MCF 10A (cell line): ENCODE measurements at regions not wholly inside any gene's neighbourhood (a gene's known extent, or its start where the extent isn't known, plus 50 kb on each side); places are given as distances from the start of the nearest gene placed in this dataset.

ENCODE experiments used
- BruUV-seq: library from RNA; stranded (reverse); fragments of 400-500 nt; replicated peaks from 2 replicates; lab custom pipeline; 2021; lab: Mats Ljungman, UMichigan
- CTCF ChIA-PET: fragments of 300-600 bp; sonication (Branson Sonifier 250); formaldehyde crosslinking; extraction: SDS; loops from one replicate; lab custom pipeline; 2021; ENCODE audit warnings: antibody characterized with exemption, inconsistent platforms; lab: Yijun Ruan, JAX
- POLR2A ChIA-PET: fragments of 300-600, 350-650 bp; sonication (Branson Sonifier 250); formaldehyde crosslinking; extraction: SDS; loops from one replicate; lab custom pipeline; 2020; ENCODE audit warnings: antibody characterized with exemption, inconsistent platforms; lab: Yijun Ruan, JAX
- DNase-seq: peaks from one replicate; pipeline ENCODE4 v3.0.0-alpha.2; 2018; ENCODE audit not compliant: unreplicated experiment
- H3K27ac Mint-ChIP-seq: one replicate; pipeline ENCODE4 v1.8.0; 2022; ENCODE audit warnings: mild to moderate bottlenecking, low read depth, mixed read lengths; ENCODE audit not compliant: unreplicated experiment
- H3K27me3 Mint-ChIP-seq: one replicate; pipeline ENCODE4 v1.8.0; 2022; ENCODE audit warnings: mixed read lengths; ENCODE audit not compliant: insufficient read depth, unreplicated experiment
- H3K36me3 Mint-ChIP-seq: one replicate; pipeline ENCODE4 v1.8.0; 2022; ENCODE audit warnings: mild to moderate bottlenecking, moderate library complexity, mixed read lengths; ENCODE audit not compliant: insufficient read depth, unreplicated experiment
- H3K4me1 Mint-ChIP-seq: one replicate; pipeline ENCODE4 v1.8.0; 2022; ENCODE audit warnings: mixed read lengths; ENCODE audit not compliant: insufficient read depth, unreplicated experiment
- H3K4me3 Mint-ChIP-seq: one replicate; pipeline ENCODE4 v1.8.0; 2022; ENCODE audit warnings: mild to moderate bottlenecking, moderate library complexity, mixed read lengths; ENCODE audit not compliant: unreplicated experiment
- H3K9me3 Mint-ChIP-seq: one replicate; pipeline ENCODE4 v1.8.0; 2022; ENCODE audit warnings: mixed read lengths; ENCODE audit not compliant: unreplicated experiment
- CTCF ChIP-seq: fragments of 200-600 bp; IDR thresholded peaks from one replicate; pipeline ENCODE4 v1.8.0; 2022; ENCODE audit warnings: antibody characterized with exemption, mild to moderate bottlenecking; ENCODE audit not compliant: unreplicated experiment
- intact Hi-C: fragments of 100-400 bp; cut with micrococcal nuclease; formaldehyde crosslinking; loops from 2 replicates; pipeline ENCODE4 v1.14.1; 2022

- H3K36me3 Mint-ChIP-seq = no peaks in the 10 kb centered on the region
- no peaks in the 10 kb centered on the region for H3K4me1 Mint-ChIP-seq
- ChIA-PET POLR2A (interaction anchor here (0.5 to 5.1 kb wide), 44 partner anchors 7 to 1086 kb away, joined by 3 to 129 read pairs (median 3); partner anchors contain the start of gene PIK3R1), CTCF (interaction anchor here (0.6 to 3.7 kb wide), 37 partner anchors 11 to 1597 kb away, joined by 3 to 18 read pairs (median 3); partner anchors contain the start of gene PIK3R1)
- no peak overlapping the region for H3K4me3 Mint-ChIP-seq
- TF ChIP-seq CTCF = no peak
- DNase-seq = no peak
- intact Hi-C loops = loop anchor here (1.0 to 10.0 kb wide), 8 partner anchors 149 to 1218 kb away; partner anchors contain the start of gene PIK3R1
- no peaks in the 10 kb centered on the region for H3K27me3 Mint-ChIP-seq
- no peak overlapping the region for H3K27ac Mint-ChIP-seq
- no peaks in the 10 kb centered on the region for H3K9me3 Mint-ChIP-seq
- no TSS peak for BruUV-seq
Measured at GRCh38 chr5:67246546-67247268, 50.1 kb upstream of the CD180 start.
